HG03064 (cell line): ENCODE measurements at regions not wholly inside any gene's neighbourhood (a gene's known extent, or its start where the extent isn't known, plus 50 kb on each side); places are given as distances from the start of the nearest gene placed in this dataset.

ENCODE experiments used
- ATAC-seq: cut with Tn5 transposase; IDR thresholded peaks from one replicate; pipeline ENCODE4 v1.9.1; 2021; ENCODE audit warnings: low read depth; ENCODE audit not compliant: unreplicated experiment

- no peak for ATAC-seq
Measured at GRCh38 chr6:113731541-113731940, 125.6 kb upstream of the MARCKS start.

DNA sequence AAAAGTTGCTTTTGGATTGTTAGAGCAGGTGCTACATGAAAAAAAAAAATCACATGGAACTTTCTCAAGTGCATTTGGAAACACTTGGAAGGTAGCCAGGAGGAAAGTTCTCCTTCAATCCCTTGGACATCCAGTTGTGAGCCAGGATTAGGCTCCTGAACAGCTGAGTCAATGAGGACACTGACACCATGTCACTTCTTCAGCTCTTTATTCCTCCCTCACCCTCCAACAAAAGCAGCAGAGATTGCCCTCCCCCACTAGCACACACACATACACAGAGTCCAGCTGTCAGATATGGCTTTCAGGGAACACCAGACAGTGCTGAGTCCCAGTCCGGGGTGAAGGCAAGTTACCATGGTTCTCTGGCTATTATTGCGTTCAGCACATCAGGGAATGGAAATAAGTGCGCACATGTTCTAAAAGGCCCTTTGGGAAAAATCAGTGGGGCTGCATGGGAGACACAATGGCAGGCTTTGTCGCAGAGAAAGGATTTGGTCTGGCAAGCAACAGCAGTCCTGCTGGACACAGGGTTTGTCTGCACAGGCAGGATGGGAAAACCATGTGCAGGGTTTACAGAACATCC lies 124.7 kb upstream of the MARCKS start:
- ATAC-seq, result no peak

DNA sequence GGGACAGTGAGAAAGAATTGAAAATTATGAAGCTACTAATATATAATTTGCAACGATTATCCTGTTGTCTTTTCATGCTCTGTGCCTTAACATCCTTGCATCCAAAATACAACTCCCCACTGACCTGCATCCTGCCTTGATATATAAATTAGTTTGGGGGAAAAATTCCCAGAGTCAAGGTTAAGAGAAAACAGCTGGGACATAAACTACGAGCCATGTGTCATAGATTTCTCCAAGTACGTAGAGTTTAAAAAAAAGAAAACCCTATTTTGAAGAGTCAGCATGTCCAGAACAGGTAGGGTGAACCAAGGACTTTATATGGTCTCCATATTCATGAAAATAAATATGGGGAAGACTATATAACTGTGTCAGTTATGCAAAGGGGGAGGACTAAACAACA lies 123.8 kb upstream of the MARCKS start:
- ATAC-seq, result no peak

GRCh38 chr6:113734982-113735381 lies 122.2 kb upstream of the MARCKS start:
- no peak for ATAC-seq

- no peak for ATAC-seq
Measured at GRCh38 chr6:113735491-113735890, 121.7 kb upstream of the MARCKS start.

DNA sequence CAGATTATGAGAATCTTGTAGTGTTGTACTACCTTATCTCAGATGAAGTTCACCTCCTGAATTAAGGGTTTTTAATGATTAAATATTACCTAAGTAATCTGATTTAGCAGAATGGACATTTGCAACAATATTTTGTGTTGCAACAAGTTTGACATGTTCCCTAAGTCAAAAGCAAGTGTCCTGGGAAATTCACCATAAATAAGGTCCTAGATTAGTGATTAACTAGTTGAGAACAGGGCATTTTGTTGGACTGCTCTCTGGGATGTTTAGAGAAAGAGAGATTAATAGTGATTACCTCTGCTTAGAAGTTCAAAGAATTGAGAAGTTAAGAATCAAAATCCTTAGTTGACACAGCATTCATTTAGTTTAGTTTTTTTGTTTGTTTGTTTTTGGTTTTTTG lies 120.2 kb upstream of the MARCKS start:
- no peak for ATAC-seq

DNA sequence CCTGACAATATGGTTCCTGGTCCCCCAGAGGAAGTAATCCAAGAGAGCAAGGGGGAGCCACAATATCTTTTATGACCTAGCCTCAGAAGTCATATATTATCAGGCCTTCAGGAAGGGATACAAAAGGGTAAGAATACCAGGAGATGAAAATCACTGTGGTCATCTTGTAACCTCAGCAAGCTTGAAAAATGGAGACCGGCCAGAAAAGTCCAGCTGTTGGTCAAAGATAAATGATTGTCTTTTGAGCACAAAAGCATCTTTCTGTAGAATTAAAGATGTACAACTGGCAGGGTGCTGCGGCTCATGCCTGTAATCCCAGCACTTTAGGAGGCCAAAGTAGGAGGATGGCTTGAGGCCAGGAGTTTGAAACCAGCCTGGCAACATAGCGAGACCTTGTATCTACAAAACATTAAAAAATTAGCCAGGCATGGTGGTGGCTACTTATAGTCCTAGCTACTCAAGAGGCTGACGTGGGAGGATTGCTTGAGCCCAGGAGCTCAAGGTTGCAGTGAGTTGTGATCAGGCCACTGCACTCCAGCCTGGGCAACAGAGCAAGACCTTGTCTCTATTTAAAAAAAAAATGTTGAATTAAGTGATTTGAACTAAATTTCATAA lies 118.0 kb upstream of the MARCKS start:
- ATAC-seq, result no peak

GRCh38 chr6:113741651-113742050 lies 115.5 kb upstream of the MARCKS start:
- no peak for ATAC-seq

- ATAC-seq, result no peak
Measured at GRCh38 chr6:113742342-113742741, 114.8 kb upstream of the MARCKS start.

- no peak for ATAC-seq
Measured at GRCh38 chr6:113744861-113745260, 112.3 kb upstream of the MARCKS start.

GRCh38 chr6:113750151-113750855 lies 106.8 kb upstream of the MARCKS start:
- no peak for ATAC-seq

- ATAC-seq, result no peak
Measured at GRCh38 chr6:113754291-113754690, 102.9 kb upstream of the MARCKS start.

DNA sequence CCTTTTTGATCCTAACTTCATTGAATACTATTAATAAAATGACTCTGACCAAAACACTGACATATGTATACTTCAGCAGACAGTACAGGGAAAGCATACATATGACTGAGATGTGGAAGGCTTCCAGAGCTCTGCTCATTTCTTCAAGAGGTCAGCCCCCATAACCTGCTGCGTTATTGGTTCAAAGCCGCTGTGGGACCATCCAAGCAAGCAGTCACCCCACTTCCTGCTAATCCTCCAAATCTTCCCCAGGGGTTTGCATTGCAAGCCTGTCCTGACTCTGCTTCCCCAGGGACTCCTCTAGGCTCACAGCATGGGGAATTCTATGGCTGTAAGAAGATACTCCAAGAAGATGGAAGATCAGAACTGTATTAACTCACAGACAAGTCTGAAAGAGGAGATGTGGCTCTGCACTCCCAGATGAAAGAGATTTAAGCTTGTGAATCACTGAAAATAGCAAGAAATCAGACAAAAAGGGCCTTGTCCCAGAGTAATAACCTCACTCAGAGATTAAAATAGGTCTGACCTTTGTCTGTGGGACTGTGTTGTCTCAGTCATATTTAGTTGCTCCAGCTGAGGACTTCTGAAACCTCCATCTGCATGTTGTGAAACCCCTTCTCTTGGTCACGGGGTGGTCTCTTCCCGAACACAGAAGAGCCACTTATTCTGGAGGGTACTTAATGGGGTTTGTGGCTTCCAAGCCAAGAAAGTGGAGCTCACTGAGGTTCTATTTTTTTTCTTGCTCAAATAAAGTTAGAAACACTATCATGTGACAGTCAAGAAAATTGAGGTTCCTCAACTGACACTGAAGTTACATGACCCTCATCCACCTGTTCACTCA lies 101.5 kb upstream of the MARCKS start:
- peak; percentile 76 for ATAC-seq

- ATAC-seq, result no peak
Measured at GRCh38 chr6:113756290-113756665, 100.9 kb upstream of the MARCKS start.

DNA sequence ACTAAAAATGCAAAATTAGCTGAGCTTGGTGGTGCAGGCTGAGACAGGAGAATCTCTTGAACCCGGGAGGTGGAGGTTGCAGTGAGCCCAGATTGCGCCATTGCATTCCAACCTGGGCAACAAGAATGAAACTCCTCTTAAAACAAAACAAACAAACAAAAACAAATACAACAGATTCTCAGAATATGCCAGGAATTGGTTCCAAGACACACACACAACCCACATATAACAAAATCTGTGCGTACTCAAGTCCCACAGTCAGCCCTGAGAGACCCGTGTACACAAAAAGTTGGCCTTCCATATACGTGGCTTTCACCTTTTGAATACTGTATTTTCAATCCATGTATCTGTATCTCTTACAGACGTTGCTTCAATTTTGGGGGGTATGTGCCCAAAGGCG lies 98.9 kb upstream of the MARCKS start:
- ATAC-seq, result no peak

- ATAC-seq, result no peak
Measured at GRCh38 chr6:113758826-113759574, 98.1 kb upstream of the MARCKS start.

GRCh38 chr6:113762641-113763040 lies 94.5 kb upstream of the MARCKS start:
- ATAC-seq, result no peak

GRCh38 chr6:113763311-113763766 lies 93.8 kb upstream of the MARCKS start:
- ATAC-seq, result no peak

GRCh38 chr6:113763876-113764275 lies 93.3 kb upstream of the MARCKS start:
- ATAC-seq, result peak; percentile 56

GRCh38 chr6:113765909-113766308 lies 91.2 kb upstream of the MARCKS start:
- ATAC-seq, result no peak
